ENCODE measurements at regions not wholly inside any gene's neighbourhood (a gene's known extent, or its start where the extent isn't known, plus 50 kb on each side); places are given as distances from the start of the nearest gene placed in this dataset.
A peak's percentile ranks its signal among the peaks of the same experiment; 100 is the strongest.

- ATAC-seq (ENCODE audit: low read depth) (peak; percentile 59), DNase-seq (peak; percentile 55)
- no peak overlapping the region for H2BK5ac ChIP-seq (ENCODE audit: low read depth, low read length, poor library complexity, severe bottlenecking)
- H3K27ac ChIP-seq (ENCODE audit: insufficient read depth, low read length): no peak overlapping the region
- H3K56ac ChIP-seq (ENCODE audit: extremely low read depth, insufficient read depth, low read length): no peak overlapping the region
- no peak overlapping the region for H2AK5ac ChIP-seq (ENCODE audit: low read depth, low read length)
- peak overlapping the region; percentile 40; the same call in 1 of the 2 replicates for H2BK120ac ChIP-seq (ENCODE audit: low read depth, low read length)
- ChIA-PET POLR2A (ENCODE audit: unreplicated experiment) (no interaction called here), CTCF (interaction anchor here (0.6 kb wide), 1 partner anchor 27 kb away, joined by 3 read pairs; no protein-coding TSS in a partner anchor)
- in situ Hi-C loops (cut with MboI; ENCODE audit: low sequenced_read_pairs) (no loop called here), intact Hi-C loops (cut with micrococcal nuclease) (no loop called here), dilution Hi-C loops (cut with HindIII; ENCODE audit: low sequenced_read_pairs, unreplicated experiment) (no loop called here)
- no peaks in the 10 kb centered on the region for H3K9me1 ChIP-seq (ENCODE audit: insufficient read depth, low read length)
- H3K4me3 ChIP-seq (ENCODE audit: insufficient read depth, low read depth, low read length): no peak overlapping the region
- no peaks in the 10 kb centered on the region for H3K9me3 ChIP-seq (ENCODE audit: control insufficient read depth, insufficient read depth, low read length)
- H4K5ac ChIP-seq (ENCODE audit: low read depth, low read length): no peak overlapping the region
- TF ChIP-seq MAZ (IDR thresholded peaks at IDR 0.05; ENCODE audit: borderline replicate concordance, low read depth, low read length) (no peak), FOS (IDR thresholded peaks at IDR 0.05; ENCODE audit: low read depth, low read length) (peak; percentile 46; the same call in 1 of the 2 replicates), ELK1 (IDR thresholded peaks at IDR 0.05; ENCODE audit: borderline replicate concordance, low read depth, low read length) (no peak)
- WGBS, 2 experiments (ENCODE audit: extremely low coverage in 2 of 2, insufficient read length in 1 of 2): no CpG with 5 or more reads among the region's 7 CpGs
- H3K23ac ChIP-seq (ENCODE audit: low read depth, low read length): no peak overlapping the region
- H4K20me1 ChIP-seq (ENCODE audit: insufficient read depth, low read length): no peaks in the 10 kb centered on the region
- no peak overlapping the region for H2BK15ac ChIP-seq (ENCODE audit: low read depth, low read length)
- no peak overlapping the region for H3K14ac ChIP-seq (replicated peaks; ENCODE audit: low read depth, low read length)
- no peaks in the 10 kb centered on the region for H3K79me1 ChIP-seq (ENCODE audit: low read depth in 1 of 2, low read length in 2 of 2)
- peaks cover under 1% of the 10 kb centered on the region; the same call in 1 of the 2 replicates for H3K27me3 ChIP-seq (ENCODE audit: control insufficient read depth, insufficient read depth, low read length)
- 0 out of 2 replicates have a peak overlapping the region, but pooled peaks have one; percentile 13 for H2BK20ac ChIP-seq (ENCODE audit: low read depth, low read length)
- H2AK9ac ChIP-seq (replicated peaks; ENCODE audit: low read depth, low read length, poor library complexity): no peak overlapping the region
- H3K18ac ChIP-seq (ENCODE audit: low read depth, low read length): no peak overlapping the region
- H4K91ac ChIP-seq (ENCODE audit: insufficient read depth, low read depth, low read length): no peak overlapping the region
- peaks cover 4% of the 10 kb centered on the region; the same call in 1 of the 2 replicates for H3K4me1 ChIP-seq (ENCODE audit: control insufficient read depth, insufficient read depth, low read length)
- no TSS peak for BruUV-seq (replicated peaks)
- peak overlapping the region; percentile 19 for H2AFZ ChIP-seq (replicated peaks; ENCODE audit: low read length, poor library complexity)
- no peak overlapping the region for H4K8ac ChIP-seq (ENCODE audit: low read depth in 2 of 2, low read length in 2 of 2)
- peak overlapping the region; percentile 52 for H3K4me2 ChIP-seq (ENCODE audit: low read depth, low read length)
- 0 out of 2 replicates have a peak overlapping the region, but pooled peaks have one; percentile 13 for H3K4ac ChIP-seq (ENCODE audit: low read depth, low read length)
- no peaks in the 10 kb centered on the region for H3K36me3 ChIP-seq (ENCODE audit: control insufficient read depth, insufficient read depth, low read length)
- H3K9ac ChIP-seq (ENCODE audit: low read depth, low read length): no peak overlapping the region
Observed at GRCh38 chr16:65285128-65286048, 163.5 kb upstream of the CDH11 start.
